Endometrium (tissue), 2 donors: ENCODE measurements at regions not wholly inside any gene's neighbourhood (a gene's known extent, or its start where the extent isn't known, plus 50 kb on each side); places are given as distances from the start of the nearest gene placed in this dataset.

Experiments
- FAIRE-seq: peaks from 2 replicates; lab custom pipeline; 2012; peaks lifted over from hg19 to GRCh38; lab: Jason Lieb, UNC
- donor health status: control.
- donor health status: control.

- no peak for FAIRE-seq
These were observed 378.5 kb downstream of the RFPL4B start for GRCh38 chr6:112725541-112726085.

GRCh38 chr6:112735129-112735528 is 388.0 kb downstream of the RFPL4B start:
- no peak for FAIRE-seq

- FAIRE-seq: no peak
These were observed 392.6 kb downstream of the RFPL4B start for GRCh38 chr6:112739766-112740165.

- no peak for FAIRE-seq
These were observed 396.2 kb downstream of the RFPL4B start for GRCh38 chr6:112743323-112743722.

GRCh38 chr6:112744827-112745226 is 397.7 kb downstream of the RFPL4B start:
- FAIRE-seq: no peak

GRCh38 chr6:112745765-112746164 is 398.6 kb downstream of the RFPL4B start:
- FAIRE-seq: no peak

- no peak for FAIRE-seq
These were observed 402.5 kb downstream of the RFPL4B start for GRCh38 chr6:112749673-112750072.

- no peak for FAIRE-seq
These were observed 405.2 kb downstream of the RFPL4B start for GRCh38 chr6:112752305-112752704.

- FAIRE-seq: no peak
These were observed 405.7 kb downstream of the RFPL4B start for GRCh38 chr6:112752791-112753190.

GRCh38 chr6:112760831-112761230 is 413.7 kb downstream of the RFPL4B start:
- FAIRE-seq: no peak

GRCh38 chr6:112761740-112762139 is 414.6 kb downstream of the RFPL4B start:
- FAIRE-seq: no peak

GRCh38 chr6:112764377-112764776 is 417.2 kb downstream of the RFPL4B start:
- no peak for FAIRE-seq

GRCh38 chr6:112770308-112770707 is 423.2 kb downstream of the RFPL4B start:
- no peak for FAIRE-seq

- no peak for FAIRE-seq
These were observed 426.1 kb downstream of the RFPL4B start for GRCh38 chr6:112773187-112773586.

- no peak for FAIRE-seq
These were observed 427.2 kb downstream of the RFPL4B start for GRCh38 chr6:112774319-112774718.

- FAIRE-seq: peak; percentile 90
These were observed 433.5 kb downstream of the RFPL4B start for GRCh38 chr6:112780498-112781096.

GRCh38 chr6:112781241-112781640 is 434.1 kb downstream of the RFPL4B start:
- no peak for FAIRE-seq

- FAIRE-seq: no peak
These were observed 438.3 kb downstream of the RFPL4B start for GRCh38 chr6:112785408-112785807.

- FAIRE-seq: no peak
These were observed 439.7 kb downstream of the RFPL4B start for GRCh38 chr6:112786801-112787200.

GRCh38 chr6:112787371-112787770 is 440.2 kb downstream of the RFPL4B start:
- no peak for FAIRE-seq

GRCh38 chr6:112795316-112795715 is 448.2 kb downstream of the RFPL4B start:
- no peak for FAIRE-seq

- no peak for FAIRE-seq
These were observed 449.6 kb downstream of the RFPL4B start for GRCh38 chr6:112796712-112797111.

- no peak for FAIRE-seq
These were observed 452.8 kb downstream of the RFPL4B start for GRCh38 chr6:112799889-112800288.

- no peak for FAIRE-seq
These were observed 453.3 kb downstream of the RFPL4B start for GRCh38 chr6:112800439-112800838.
